CD4-positive, alpha-beta T cell treated with Interleukin-21 for 1 hour (primary cell): ENCODE measurements at regions not wholly inside any gene's neighbourhood (a gene's known extent, or its start where the extent isn't known, plus 50 kb on each side); places are given as distances from the start of the nearest gene placed in this dataset.

Experiments used
- DNase-seq: peaks from one replicate; pipeline ENCODE4 v3.0.0-alpha.2; 2020

DNA sequence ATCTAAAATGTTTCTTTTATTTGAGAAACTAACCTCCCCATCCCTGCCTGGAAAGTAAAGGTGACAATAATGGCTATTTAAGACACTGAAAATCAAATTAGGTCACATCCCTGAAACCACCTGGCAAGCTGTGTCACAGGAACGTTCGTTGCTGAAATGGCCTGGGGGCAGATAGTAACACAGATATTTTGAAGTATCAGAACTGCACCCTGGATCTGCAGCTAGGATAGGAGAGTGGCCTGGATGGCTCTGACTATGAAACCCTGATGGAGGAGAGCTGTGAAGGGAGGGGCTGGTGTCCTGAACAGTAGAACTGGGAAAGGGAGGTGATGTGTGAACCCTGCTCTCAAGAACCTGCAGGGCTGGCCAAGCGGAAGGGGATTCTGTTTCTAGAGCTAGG, 648.3 kb upstream of the CFAP20DC start:
- DNase-seq = no peak

- no peak for DNase-seq
These were observed 647.0 kb upstream of the CFAP20DC start for GRCh38 chr3:59696783-59697182.

- no peak for DNase-seq
These were observed 646.0 kb upstream of the CFAP20DC start for GRCh38 chr3:59695860-59696259.

DNA sequence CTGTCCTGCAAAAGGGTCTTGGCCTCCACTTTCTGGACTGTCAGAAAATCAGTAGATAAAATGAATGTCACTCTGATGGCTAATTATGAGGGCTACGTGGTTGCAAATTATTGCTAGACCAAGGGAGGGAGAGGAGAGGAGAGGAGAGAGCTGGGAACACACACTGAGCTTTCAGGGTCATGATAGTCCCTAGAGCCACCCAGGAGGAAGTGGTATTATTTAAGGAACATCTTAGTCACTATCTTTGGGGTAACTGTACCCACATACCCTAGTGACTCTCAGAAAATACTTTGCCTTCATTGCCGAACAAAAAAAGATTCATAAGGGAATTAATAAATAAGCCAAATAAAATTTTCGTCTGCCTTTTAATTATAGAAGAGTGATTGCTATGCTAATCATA, 642.3 kb upstream of the CFAP20DC start:
- DNase-seq = no peak

DNA sequence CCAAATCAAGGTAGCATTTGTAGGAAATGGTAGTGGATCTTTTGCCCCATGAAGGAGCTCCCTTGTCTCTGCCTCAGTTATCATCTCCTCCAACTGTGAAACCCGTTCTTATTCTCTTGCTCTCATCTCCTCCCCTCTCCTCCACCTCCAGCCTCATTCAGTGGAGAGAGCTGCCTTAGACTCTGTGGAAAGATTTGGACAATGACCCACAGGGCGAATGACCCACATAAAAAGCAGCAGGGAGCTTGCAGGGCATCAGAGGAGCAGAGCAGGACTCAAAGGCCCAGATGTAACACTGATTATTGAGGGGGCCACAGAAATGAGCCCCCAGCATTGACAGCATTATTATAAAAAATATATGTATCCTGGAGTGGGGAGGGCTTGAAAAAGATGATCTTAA, 641.1 kb upstream of the CFAP20DC start:
- DNase-seq = no peak

DNA sequence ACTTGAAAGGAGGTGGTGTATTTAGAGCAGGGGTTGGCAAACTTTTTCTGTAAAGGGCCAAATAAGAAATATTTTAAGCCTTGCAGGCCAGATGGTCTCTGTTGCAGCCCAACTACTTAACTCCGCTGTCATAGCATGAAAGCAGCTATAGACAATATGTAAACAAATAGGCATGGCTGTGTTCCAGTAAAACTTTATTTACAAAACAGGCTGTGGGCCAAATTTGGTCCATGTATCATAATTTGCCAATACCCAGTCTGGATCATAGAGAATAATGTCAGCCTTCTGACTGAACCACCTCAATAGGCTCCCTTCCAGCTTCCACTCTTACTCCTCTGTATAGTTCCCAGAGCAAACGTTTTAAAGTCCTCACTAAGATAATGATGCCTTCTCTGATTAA, 638.8 kb upstream of the CFAP20DC start:
- DNase-seq = no peak

DNA sequence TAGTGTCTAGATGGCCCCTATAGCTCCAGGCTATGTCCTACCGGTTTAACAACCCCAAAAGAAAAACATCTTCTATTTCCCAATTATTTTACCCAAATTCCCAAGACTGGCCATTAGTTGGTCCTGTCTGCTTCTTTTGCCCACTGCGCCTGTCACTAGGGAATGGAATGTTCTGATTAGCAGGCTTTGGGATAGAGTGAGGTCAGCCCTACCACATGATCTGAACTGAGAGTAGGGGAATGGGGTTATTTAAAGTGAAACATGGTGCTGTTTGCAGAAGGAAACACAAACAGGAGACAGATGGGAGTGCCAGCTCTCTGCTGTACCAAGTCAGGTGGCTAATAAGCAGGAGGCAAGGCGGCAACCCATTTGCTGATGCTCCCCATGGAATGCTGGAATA, 635.6 kb upstream of the CFAP20DC start:
- DNase-seq = no peak

GRCh38 chr3:59684766-59685165, 634.9 kb upstream of the CFAP20DC start:
- DNase-seq = no peak

- DNase-seq = no peak
These were observed 631.1 kb upstream of the CFAP20DC start for GRCh38 chr3:59680919-59681318.

GRCh38 chr3:59677747-59678702, 628.2 kb upstream of the CFAP20DC start:
- DNase-seq = no peak

DNA sequence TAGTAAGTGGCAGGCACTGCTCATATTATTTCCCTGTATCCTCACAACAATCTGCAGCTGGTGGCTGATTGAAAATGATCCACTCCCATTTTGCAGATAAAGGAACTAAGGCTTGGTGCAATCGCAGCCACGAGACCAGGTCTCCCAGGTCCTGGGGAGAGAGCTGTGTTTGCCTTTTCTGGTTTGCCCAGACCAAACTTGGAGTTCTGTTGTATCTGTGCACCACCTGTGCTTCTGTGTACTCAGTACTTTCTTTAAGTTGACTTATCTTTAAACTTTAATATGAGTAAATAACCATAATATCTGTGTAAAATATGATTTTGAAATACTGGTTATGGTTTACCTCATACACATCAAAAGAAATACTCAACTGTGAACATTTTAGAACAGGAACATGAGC, 625.7 kb upstream of the CFAP20DC start:
- DNase-seq = no peak

GRCh38 chr3:59663076-59663850, 613.4 kb upstream of the CFAP20DC start:
- DNase-seq = no peak

GRCh38 chr3:59660852-59661625, 611.2 kb upstream of the CFAP20DC start:
- DNase-seq = no peak

GRCh38 chr3:59660376-59660775, 610.6 kb upstream of the CFAP20DC start:
- no peak for DNase-seq

GRCh38 chr3:59659755-59660154, 609.9 kb upstream of the CFAP20DC start:
- no peak for DNase-seq

GRCh38 chr3:59658866-59659265, 609.0 kb upstream of the CFAP20DC start:
- DNase-seq = no peak

GRCh38 chr3:59658274-59658673, 608.4 kb upstream of the CFAP20DC start:
- DNase-seq = no peak

GRCh38 chr3:59655418-59656015, 605.7 kb upstream of the CFAP20DC start:
- DNase-seq = no peak

DNA sequence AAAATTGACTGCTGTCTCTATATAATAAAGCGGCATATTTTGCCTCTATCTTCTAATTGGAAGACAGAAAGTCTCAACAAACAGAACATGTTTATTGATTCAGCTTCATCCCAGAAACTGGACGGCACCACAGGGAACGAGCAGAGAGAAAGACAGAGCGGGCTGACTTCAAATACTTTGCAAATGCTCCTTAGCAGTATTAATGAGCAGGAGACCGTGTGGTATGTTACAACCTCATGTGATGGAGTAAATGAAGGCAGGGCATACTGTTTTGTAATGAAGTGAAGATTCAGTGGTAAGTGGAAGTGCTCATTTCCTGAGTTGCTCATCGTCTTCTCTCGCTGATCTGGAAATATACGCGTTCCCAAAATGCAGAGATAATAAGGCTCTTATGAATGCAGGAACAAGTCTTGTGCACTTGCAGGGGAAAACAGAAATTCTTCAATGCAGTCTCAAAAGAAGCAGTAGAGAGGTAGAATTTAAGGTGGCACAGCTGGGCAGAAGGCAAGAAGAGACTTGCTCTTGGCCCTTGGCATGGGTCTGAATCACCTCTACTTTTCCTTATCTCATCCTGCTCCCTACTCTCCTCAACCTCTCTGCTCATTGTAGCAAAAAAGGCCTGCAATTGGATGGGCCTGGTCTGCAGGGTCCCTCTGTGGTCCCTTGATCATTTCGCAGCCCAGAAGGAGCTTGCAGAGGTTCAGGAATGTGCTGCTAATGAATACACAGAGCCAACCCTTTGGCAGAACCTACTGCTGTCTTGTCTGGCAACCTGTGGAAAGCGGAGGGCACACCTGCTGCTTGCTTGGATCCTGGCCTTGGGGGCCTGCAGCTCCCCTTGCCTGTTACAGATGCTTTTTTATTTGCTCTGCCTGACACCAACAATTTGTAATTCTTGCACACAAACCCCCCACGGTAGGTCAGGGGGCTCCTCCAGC, 604.9 kb upstream of the CFAP20DC start:
- DNase-seq = no peak

GRCh38 chr3:59654123-59654479, 604.3 kb upstream of the CFAP20DC start:
- DNase-seq = no peak

- no peak for DNase-seq
These were observed 603.7 kb upstream of the CFAP20DC start for GRCh38 chr3:59653405-59654122.
